H9 (cell line): ENCODE measurements at regions not wholly inside any gene's neighbourhood (a gene's known extent, or its start where the extent isn't known, plus 50 kb on each side); places are given as distances from the start of the nearest gene placed in this dataset.
A peak's percentile ranks its signal among the peaks of the same experiment; 100 is the strongest.

ENCODE experiments used
- DNase-seq: peaks from one replicate; pipeline ENCODE4 v3.0.0-alpha.2; 2017
- H2AFZ ChIP-seq: one replicate; pipeline ENCODE4 v1.6.1; 2013; ENCODE audit warnings: mild to moderate bottlenecking, low read length, control low read depth, moderate library complexity
- H2AK5ac ChIP-seq: 2 replicates; pipeline ENCODE4 v1.6.1; 2013; ENCODE audit warnings: low read length, control low read depth, mixed read lengths; ENCODE audit not compliant: insufficient read length
- H2BK120ac ChIP-seq: one replicate; pipeline ENCODE4 v1.6.1; 2013; ENCODE audit warnings: low read depth, mild to moderate bottlenecking, low read length, control low read depth, inconsistent platforms; ENCODE audit not compliant: poor library complexity, severe bottlenecking
- H2BK12ac ChIP-seq: 2 replicates; pipeline ENCODE4 v1.6.1; 2013; ENCODE audit warnings: low read length, control low read depth, mixed read lengths, low read depth; ENCODE audit not compliant: insufficient read length
- H2BK15ac ChIP-seq: 2 replicates; pipeline ENCODE4 v1.6.1; 2013; ENCODE audit warnings: low read depth, low read length, control low read depth
- H2BK20ac ChIP-seq: one replicate; pipeline ENCODE4 v1.6.1; 2013; ENCODE audit warnings: low read depth, mild to moderate bottlenecking, low read length, control low read depth, inconsistent platforms; ENCODE audit not compliant: poor library complexity, severe bottlenecking
- H2BK5ac ChIP-seq: 2 replicates; pipeline ENCODE4 v1.6.1; 2013; ENCODE audit warnings: low read length, control low read depth, mixed read lengths; ENCODE audit not compliant: insufficient read length
- H3K14ac ChIP-seq: 2 replicates; pipeline ENCODE4 v1.6.1; 2013; ENCODE audit warnings: low read length, control low read depth; ENCODE audit not compliant: insufficient read depth
- H3K18ac ChIP-seq: 2 replicates; pipeline ENCODE4 v1.6.1; 2013; ENCODE audit warnings: low read depth, mild to moderate bottlenecking, mixed read lengths, low read length, control low read depth; ENCODE audit not compliant: insufficient read length
- H3K23ac ChIP-seq: 2 replicates; pipeline ENCODE4 v1.6.1; 2013; ENCODE audit warnings: low read length, control low read depth, mixed read lengths, low read depth; ENCODE audit not compliant: insufficient read length
- H3K23me2 ChIP-seq: 2 replicates; pipeline ENCODE4 v1.6.1; 2013; ENCODE audit warnings: low read depth, mild to moderate bottlenecking, mixed read lengths, low read length, control low read depth; ENCODE audit not compliant: insufficient read length, poor library complexity, severe bottlenecking
- H3K27ac ChIP-seq: 2 replicates; pipeline ENCODE4 v1.5.1; 2013; ENCODE audit warnings: low read length, control low read depth, mixed read lengths, low read depth; ENCODE audit not compliant: insufficient read length
- H3K27me3 ChIP-seq: 2 replicates; pipeline ENCODE4 v1.6.1; 2013; ENCODE audit warnings: low read length, control low read depth, inconsistent platforms; ENCODE audit not compliant: insufficient read depth
- H3K4ac ChIP-seq: 2 replicates; pipeline ENCODE4 v1.6.1; 2013; ENCODE audit warnings: low read depth, mild to moderate bottlenecking, control low read depth, inconsistent platforms, low read length, moderate library complexity
- H3K4me1 ChIP-seq: 2 replicates; pipeline ENCODE4 v1.6.1; 2013; ENCODE audit warnings: low read length, control low read depth, inconsistent platforms; ENCODE audit not compliant: insufficient read depth
- H3K4me2 ChIP-seq: 2 replicates; pipeline ENCODE4 v1.6.1; 2013; ENCODE audit warnings: low read length, control low read depth, mixed read lengths; ENCODE audit not compliant: insufficient read length, insufficient read depth
- H3K56ac ChIP-seq: 2 replicates; pipeline ENCODE4 v1.6.1; 2013; ENCODE audit warnings: low read depth, mild to moderate bottlenecking, mixed read lengths, low read length, control low read depth; ENCODE audit not compliant: insufficient read length
- H3K79me1 ChIP-seq: 2 replicates; pipeline ENCODE4 v1.6.1; 2013; ENCODE audit warnings: low read depth, mild to moderate bottlenecking, moderate library complexity, low read length, control low read depth, inconsistent platforms; ENCODE audit not compliant: insufficient read depth, poor library complexity, severe bottlenecking
- H3K79me2 ChIP-seq: 2 replicates; pipeline ENCODE4 v1.6.1; 2013; ENCODE audit warnings: low read length, control low read depth, inconsistent platforms; ENCODE audit not compliant: insufficient read depth
- H3K9ac ChIP-seq: 2 replicates; pipeline ENCODE4 v1.6.1; 2013; ENCODE audit warnings: low read length, control low read depth, mixed read lengths; ENCODE audit not compliant: insufficient read length; ENCODE audit errors: extremely low read depth
- H3K9me3 ChIP-seq: one replicate; pipeline ENCODE4 v1.6.1; 2013; ENCODE audit warnings: low read depth, low read length, inconsistent platforms; ENCODE audit not compliant: control insufficient read depth
- H3T11ph ChIP-seq: one replicate; pipeline ENCODE4 v1.6.1; 2013; ENCODE audit warnings: mild to moderate bottlenecking, low read length, control low read depth, inconsistent platforms
- H4K20me1 ChIP-seq: one replicate; pipeline ENCODE4 v1.6.1; 2013; ENCODE audit not compliant: control insufficient read depth, insufficient read length, insufficient read depth
- H4K5ac ChIP-seq: 2 replicates; pipeline ENCODE4 v1.6.1; 2013; ENCODE audit warnings: low read depth, mild to moderate bottlenecking, mixed read lengths, low read length, control low read depth; ENCODE audit not compliant: insufficient read length
- H4K8ac ChIP-seq: replicated peaks from 2 replicates; pipeline ENCODE4 v1.6.1; 2013; ENCODE audit warnings: low read length, control low read depth, mixed read lengths, low read depth; ENCODE audit not compliant: insufficient read length
- H4K91ac ChIP-seq: 2 replicates; pipeline ENCODE4 v1.6.1; 2013; ENCODE audit warnings: low read depth, mild to moderate bottlenecking, moderate library complexity, mixed read lengths, low read length, control low read depth; ENCODE audit not compliant: insufficient read length
- H3K27ac Mint-ChIP-seq, 3 experiments: 2 replicates in 2 of 3; 3 replicates in 1 of 3; pipeline ENCODE4 v1.8.0; 2020 to 2021; ENCODE audit warnings: mixed read lengths in 3 of 3, mild to moderate bottlenecking in 1 of 3, moderate library complexity in 1 of 3
- H3K27me3 Mint-ChIP-seq: 2 replicates; pipeline ENCODE4 v1.8.0; 2021; ENCODE audit warnings: low read depth, mild to moderate bottlenecking, moderate library complexity, mixed read lengths
- H3K36me3 Mint-ChIP-seq, 3 experiments: 2 replicates in 2 of 3; 3 replicates in 1 of 3; pipeline ENCODE4 v1.8.0; 2020 to 2021; ENCODE audit warnings: low read depth in 3 of 3, mixed read lengths in 3 of 3; ENCODE audit not compliant: insufficient read depth in 1 of 3
- H3K4me1 Mint-ChIP-seq, 2 experiments: 2 replicates each; pipeline ENCODE4 v1.8.0; 2020; ENCODE audit warnings: mixed read lengths in 2 of 2
- H3K4me3 Mint-ChIP-seq, 2 experiments: 2 replicates in 1 of 2; 3 replicates in 1 of 2; pipeline ENCODE4 v1.8.0; 2020 to 2021; ENCODE audit warnings: mild to moderate bottlenecking in 2 of 2, mixed read lengths in 2 of 2, moderate library complexity in 1 of 2
- H3K9me3 Mint-ChIP-seq, 2 experiments: 2 replicates in 1 of 2; 3 replicates in 1 of 2; pipeline ENCODE4 v1.8.0; 2020; ENCODE audit warnings: mild to moderate bottlenecking in 2 of 2, mixed read lengths in 2 of 2, moderate library complexity in 1 of 2
- CTCF ChIP-seq: fragments of 200-600 bp; sonication (generic); conservative IDR thresholded peaks from 3 replicates; pipeline ENCODE4 v1.8.0; 2021; ENCODE audit warnings: antibody characterized with exemption, mild to moderate bottlenecking
- WGBS: extraction: QIAGEN DNeasy Blood & Tissue Kit; methylation state at CpG from one replicate; pipeline ENCODE4 v1.1.7; 2013; ENCODE audit warnings: missing lambda C conversion rate, low lambda C conversion rate, mixed read lengths; ENCODE audit not compliant: insufficient read length; ENCODE audit errors: extremely low coverage; 5-methylcytosine and 5-hydroxymethylcytosine counted together

- no peaks in the 10 kb centered on the region; a peak in 1 of 5 replicates for H3K9me3 Mint-ChIP-seq
- no peaks in the 10 kb centered on the region; the same call in 1 of the 2 replicates for H3K4me1 ChIP-seq
- H3K27ac ChIP-seq: no peak overlapping the region
- DNase-seq: no peak
- no peaks in the 10 kb centered on the region for H3K27me3 ChIP-seq
- no peak overlapping the region for H3T11ph ChIP-seq
- no peak overlapping the region for H2AK5ac ChIP-seq
- no peak overlapping the region for H2BK20ac ChIP-seq
- H3K36me3 Mint-ChIP-seq: no peaks in the 10 kb centered on the region
- H3K4me2 ChIP-seq: no peak overlapping the region
- H3K23ac ChIP-seq: no peak overlapping the region
- H2BK12ac ChIP-seq: no peak overlapping the region
- H3K79me2 ChIP-seq: no peaks in the 10 kb centered on the region
- no peak overlapping the region for H4K91ac ChIP-seq
- no peak overlapping the region for H2BK15ac ChIP-seq
- H3K27ac Mint-ChIP-seq: peak overlapping the region in 1 of 3 experiments; percentile 4; a peak in 1 of 7 replicates
- no peak overlapping the region for H2BK5ac ChIP-seq
- no peaks in the 10 kb centered on the region for H3K9me3 ChIP-seq
- no peak overlapping the region for H3K4me3 Mint-ChIP-seq
- no peaks in the 10 kb centered on the region for H4K20me1 ChIP-seq
- no peak overlapping the region for H4K8ac ChIP-seq
- no peak overlapping the region for H4K5ac ChIP-seq
- H3K56ac ChIP-seq: no peak overlapping the region
- no peaks in the 10 kb centered on the region for H3K79me1 ChIP-seq
- no peaks in the 10 kb centered on the region for H3K27me3 Mint-ChIP-seq
- no peak overlapping the region for H2BK120ac ChIP-seq
- no peak for TF ChIP-seq CTCF
- H3K4ac ChIP-seq: no peak overlapping the region
- WGBS: no CpG with 5 or more reads among the region's 1 CpG
- no peak overlapping the region for H3K14ac ChIP-seq
- H3K23me2 ChIP-seq: no peaks in the 10 kb centered on the region
- H2AFZ ChIP-seq: no peak overlapping the region
- H3K4me1 Mint-ChIP-seq: peaks cover 7 to 8% of the 10 kb centered on the region in 2 experiments; a peak in 3 of 4 replicates
- no peak overlapping the region for H3K9ac ChIP-seq
- no peak overlapping the region for H3K18ac ChIP-seq
Measured at GRCh38 chr10:94224656-94225055, 138.1 kb downstream of the NOC3L start.
